WTC11 (cell line): ENCODE measurements at regions not wholly inside any gene's neighbourhood (a gene's known extent, or its start where the extent isn't known, plus 50 kb on each side); places are given as distances from the start of the nearest gene placed in this dataset.

Experiments
- ATAC-seq: fragments of 200-7000 bp; cut with Tn5 transposase; 2 replicates; pipeline ENCODE4 v1.10.0; 2021; ENCODE audit warnings: mild to moderate bottlenecking, moderate library complexity
- CTCF ChIA-PET: fragments of 300-600 bp; sonication (Branson Sonifier 250); formaldehyde crosslinking; loops from one replicate; lab custom pipeline; 2021; ENCODE audit warnings: antibody characterized with exemption; lab: Charles Lee
- POLR2A ChIA-PET: fragments of 350-600 bp; sonication (Branson Sonifier 250); formaldehyde crosslinking; loops from one replicate; lab custom pipeline; 2021; ENCODE audit warnings: antibody characterized with exemption; lab: Charles Lee
- DNase-seq: peaks from one replicate; pipeline ENCODE4 v3.0.0; 2021; ENCODE audit warnings: low spot score
- H3K27ac Mint-ChIP-seq: 2 replicates; pipeline ENCODE4 v1.8.0; 2021; ENCODE audit warnings: mixed read lengths
- H3K27me3 Mint-ChIP-seq: 2 replicates; pipeline ENCODE4 v1.8.0; 2021; ENCODE audit warnings: low read depth, mild to moderate bottlenecking, moderate library complexity, mixed read lengths
- H3K36me3 Mint-ChIP-seq: 2 replicates; pipeline ENCODE4 v1.8.0; 2021; ENCODE audit warnings: mixed read lengths
- H3K4me1 Mint-ChIP-seq: 2 replicates; pipeline ENCODE4 v1.8.0; 2022; ENCODE audit warnings: mixed read lengths
- H3K4me3 Mint-ChIP-seq: 2 replicates; pipeline ENCODE4 v1.8.0; 2021; ENCODE audit warnings: mild to moderate bottlenecking, moderate library complexity, mixed read lengths
- H3K9me3 Mint-ChIP-seq: 2 replicates; pipeline ENCODE4 v1.8.0; 2021; ENCODE audit warnings: mixed read lengths
- CBFB ChIP-seq: sonication (generic); formaldehyde crosslinking; IDR thresholded peaks from 2 replicates; pipeline ENCODE4 v1.8.1; 2022; ENCODE audit warnings: mild to moderate bottlenecking, low read depth, missing genetic modification reagents
- FOXP4 ChIP-seq: sonication (generic); formaldehyde crosslinking; IDR thresholded peaks from 2 replicates; pipeline ENCODE4 v1.8.0; 2022; ENCODE audit warnings: mild to moderate bottlenecking, missing genetic modification reagents
- HMGA2 ChIP-seq: fragments of 250-450 bp; sonication (Bioruptor Pico); IDR thresholded peaks from 2 replicates; pipeline ENCODE4 v1.4.0; 2021; ENCODE audit warnings: mild to moderate bottlenecking, moderate library complexity
- IRF2 ChIP-seq: sonication (generic); formaldehyde crosslinking; IDR thresholded peaks from 2 replicates; pipeline ENCODE4 v1.8.0; 2022; ENCODE audit warnings: low read depth, missing genetic modification reagents, borderline replicate concordance
- KAT7 ChIP-seq: sonication (generic); formaldehyde crosslinking; IDR thresholded peaks from 2 replicates; pipeline ENCODE4 v1.8.1; 2023; ENCODE audit warnings: missing genetic modification reagents, mild to moderate bottlenecking, borderline replicate concordance
- MLX ChIP-seq: sonication (generic); formaldehyde crosslinking; IDR thresholded peaks from 2 replicates; pipeline ENCODE4 v1.8.1; 2023; ENCODE audit warnings: mild to moderate bottlenecking, missing genetic modification reagents, moderate library complexity
- MXD4 ChIP-seq: fragments of 250-450 bp; sonication (Bioruptor Pico); IDR thresholded peaks from 2 replicates; pipeline ENCODE4 v1.8.0; 2021; ENCODE audit warnings: mild to moderate bottlenecking, moderate library complexity, borderline replicate concordance
- OVOL2 ChIP-seq: fragments of 250-450 bp; sonication (Bioruptor Pico); IDR thresholded peaks from 2 replicates; pipeline ENCODE4 v1.9.0; 2021; ENCODE audit warnings: mild to moderate bottlenecking, borderline replicate concordance
- SMAD4 ChIP-seq: sonication (generic); formaldehyde crosslinking; IDR thresholded peaks from 2 replicates; pipeline ENCODE4 v1.8.0; 2022; ENCODE audit warnings: mild to moderate bottlenecking, missing genetic modification reagents
- TEAD4 ChIP-seq: sonication (generic); formaldehyde crosslinking; IDR thresholded peaks from 2 replicates; pipeline ENCODE4 v1.8.0; 2022; ENCODE audit warnings: mild to moderate bottlenecking, missing genetic modification reagents
- ZBTB21 ChIP-seq: sonication (generic); formaldehyde crosslinking; IDR thresholded peaks from 2 replicates; pipeline ENCODE4 v1.8.1; 2023; ENCODE audit warnings: mild to moderate bottlenecking, missing genetic modification reagents, borderline replicate concordance
- ZNF121 ChIP-seq: sonication (generic); formaldehyde crosslinking; IDR thresholded peaks from 2 replicates; pipeline ENCODE4 v1.8.0; 2023; ENCODE audit warnings: missing genetic modification reagents
- ZNF281 ChIP-seq: sonication (generic); formaldehyde crosslinking; IDR thresholded peaks from 2 replicates; pipeline ENCODE4 v1.8.0; 2023; ENCODE audit warnings: mild to moderate bottlenecking, missing genetic modification reagents
- TF ChIP-seq, protein P1 (sequence below): fragments of 250-450 bp; sonication (Bioruptor Pico); IDR thresholded peaks from 2 replicates; pipeline ENCODE4 v2.1.2; 2022; ENCODE audit warnings: mild to moderate bottlenecking, moderate library complexity
- TF ChIP-seq, protein P2 (sequence below): sonication (generic); formaldehyde crosslinking; IDR thresholded peaks from 2 replicates; pipeline ENCODE4 v1.8.1; 2023; ENCODE audit warnings: mild to moderate bottlenecking, missing genetic modification reagents
- TF ChIP-seq, protein P3 (sequence below): sonication (generic); formaldehyde crosslinking; IDR thresholded peaks from 2 replicates; pipeline ENCODE4 v1.8.0; 2022; ENCODE audit warnings: mild to moderate bottlenecking, missing genetic modification reagents
- TF ChIP-seq, protein P4 (sequence below): sonication (generic); formaldehyde crosslinking; IDR thresholded peaks from 2 replicates; pipeline ENCODE4 v1.8.1; 2022; ENCODE audit warnings: mild to moderate bottlenecking, moderate library complexity, missing genetic modification reagents

- no peak for TF ChIP-seq FOXP4 (CRISPR knock-in tag)
Measured at GRCh38 chr5:58197875-58198274, 262.0 kb downstream of the PLK2 start (continued).

- no peaks in the 10 kb centered on the region for H3K27me3 Mint-ChIP-seq
- no peak for DNase-seq
- no peak for TF ChIP-seq CBFB (CRISPR knock-in tag)
- TF ChIP-seq, all 79 proteins: peak for 0
- peaks cover 7% of the 10 kb centered on the region; the same call in 1 of the 2 replicates for H3K9me3 Mint-ChIP-seq
- ATAC-seq, result no peak
- ChIA-PET CTCF (no interaction called here), POLR2A (no interaction called here)
- H3K4me3 Mint-ChIP-seq, result no peak overlapping the region
- H3K36me3 Mint-ChIP-seq, result no peaks in the 10 kb centered on the region
- no peak overlapping the region for H3K27ac Mint-ChIP-seq
- no peaks in the 10 kb centered on the region for H3K4me1 Mint-ChIP-seq
Measured at GRCh38 chr5:58191443-58191842, 268.4 kb downstream of the PLK2 start.

DNA sequence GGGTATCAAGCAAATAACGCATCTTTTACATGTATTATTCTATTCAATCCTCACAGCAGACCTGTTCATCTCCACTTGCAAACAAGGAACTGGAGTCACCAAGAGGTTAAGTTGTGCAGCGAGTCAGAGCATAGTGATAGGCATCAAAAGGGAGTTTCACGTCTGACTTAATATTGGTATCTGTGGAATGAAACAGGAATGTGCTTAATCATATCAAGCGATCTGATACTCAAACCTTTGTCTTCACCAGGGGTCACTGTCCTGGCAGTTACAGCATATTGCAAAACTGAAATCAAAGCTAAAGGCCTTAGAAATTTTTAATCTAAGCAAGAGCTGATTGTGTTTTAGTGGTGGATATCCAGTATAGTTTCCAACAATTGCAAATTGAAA lies 271.6 kb downstream of the PLK2 start:
- H3K27ac Mint-ChIP-seq, result no peak overlapping the region
- H3K27me3 Mint-ChIP-seq, result no peaks in the 10 kb centered on the region
- TF ChIP-seq TEAD4 (CRISPR knock-in tag), result no peak
- TF ChIP-seq ZBTB21 (CRISPR knock-in tag), result no peak
- TF ChIP-seq OVOL2 (CRISPR knock-in tag), result no peak
- no peak for TF ChIP-seq SMAD4 (CRISPR knock-in tag)
- TF ChIP-seq, all 79 proteins: peak for 0
- ChIA-PET POLR2A (no interaction called here), CTCF (no interaction called here)
- no peak overlapping the region for H3K4me3 Mint-ChIP-seq
- H3K4me1 Mint-ChIP-seq, result no peaks in the 10 kb centered on the region
- no peaks in the 10 kb centered on the region for H3K36me3 Mint-ChIP-seq
- DNase-seq, result no peak
- no peaks in the 10 kb centered on the region for H3K9me3 Mint-ChIP-seq
- ATAC-seq, result no peak

GRCh38 chr5:58187432-58188261 lies 272.2 kb downstream of the PLK2 start:
- ATAC-seq, result no peak
- no peaks in the 10 kb centered on the region for H3K27me3 Mint-ChIP-seq
- H3K4me3 Mint-ChIP-seq, result no peak overlapping the region
- ChIA-PET POLR2A (no interaction called here), CTCF (no interaction called here)
- no peaks in the 10 kb centered on the region for H3K36me3 Mint-ChIP-seq
- H3K4me1 Mint-ChIP-seq, result peaks cover 1% of the 10 kb centered on the region
- no peaks in the 10 kb centered on the region for H3K9me3 Mint-ChIP-seq
- DNase-seq, result no peak
- H3K27ac Mint-ChIP-seq, result no peak overlapping the region
- TF ChIP-seq, protein P1, sequence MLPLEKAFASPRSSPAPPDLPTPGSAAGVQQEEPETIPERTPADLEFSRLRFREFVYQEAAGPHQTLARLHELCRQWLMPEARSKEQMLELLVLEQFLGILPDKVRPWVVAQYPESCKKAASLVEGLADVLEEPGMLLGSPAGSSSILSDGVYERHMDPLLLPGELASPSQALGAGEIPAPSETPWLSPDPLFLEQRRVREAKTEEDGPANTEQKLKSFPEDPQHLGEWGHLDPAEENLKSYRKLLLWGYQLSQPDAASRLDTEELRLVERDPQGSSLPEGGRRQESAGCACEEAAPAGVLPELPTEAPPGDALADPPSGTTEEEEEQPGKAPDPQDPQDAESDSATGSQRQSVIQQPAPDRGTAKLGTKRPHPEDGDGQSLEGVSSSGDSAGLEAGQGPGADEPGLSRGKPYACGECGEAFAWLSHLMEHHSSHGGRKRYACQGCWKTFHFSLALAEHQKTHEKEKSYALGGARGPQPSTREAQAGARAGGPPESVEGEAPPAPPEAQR, result no peak
- no peak for TF ChIP-seq ZNF121 (CRISPR knock-in tag)
- no peak for TF ChIP-seq KAT7 (CRISPR knock-in tag)
- no peak for TF ChIP-seq ZNF281
- TF ChIP-seq IRF2 (CRISPR knock-in tag), result no peak
- no peak for TF ChIP-seq HMGA2 (CRISPR knock-in tag)
- TF ChIP-seq, protein P2, sequence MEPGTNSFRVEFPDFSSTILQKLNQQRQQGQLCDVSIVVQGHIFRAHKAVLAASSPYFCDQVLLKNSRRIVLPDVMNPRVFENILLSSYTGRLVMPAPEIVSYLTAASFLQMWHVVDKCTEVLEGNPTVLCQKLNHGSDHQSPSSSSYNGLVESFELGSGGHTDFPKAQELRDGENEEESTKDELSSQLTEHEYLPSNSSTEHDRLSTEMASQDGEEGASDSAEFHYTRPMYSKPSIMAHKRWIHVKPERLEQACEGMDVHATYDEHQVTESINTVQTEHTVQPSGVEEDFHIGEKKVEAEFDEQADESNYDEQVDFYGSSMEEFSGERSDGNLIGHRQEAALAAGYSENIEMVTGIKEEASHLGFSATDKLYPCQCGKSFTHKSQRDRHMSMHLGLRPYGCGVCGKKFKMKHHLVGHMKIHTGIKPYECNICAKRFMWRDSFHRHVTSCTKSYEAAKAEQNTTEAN (CRISPR knock-in tag), result no peak
- no peak for TF ChIP-seq FOXP4 (CRISPR knock-in tag)
- TF ChIP-seq, protein P3, sequence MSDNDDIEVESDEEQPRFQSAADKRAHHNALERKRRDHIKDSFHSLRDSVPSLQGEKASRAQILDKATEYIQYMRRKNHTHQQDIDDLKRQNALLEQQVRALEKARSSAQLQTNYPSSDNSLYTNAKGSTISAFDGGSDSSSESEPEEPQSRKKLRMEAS (CRISPR knock-in tag), result no peak
- TF ChIP-seq, protein P4, sequence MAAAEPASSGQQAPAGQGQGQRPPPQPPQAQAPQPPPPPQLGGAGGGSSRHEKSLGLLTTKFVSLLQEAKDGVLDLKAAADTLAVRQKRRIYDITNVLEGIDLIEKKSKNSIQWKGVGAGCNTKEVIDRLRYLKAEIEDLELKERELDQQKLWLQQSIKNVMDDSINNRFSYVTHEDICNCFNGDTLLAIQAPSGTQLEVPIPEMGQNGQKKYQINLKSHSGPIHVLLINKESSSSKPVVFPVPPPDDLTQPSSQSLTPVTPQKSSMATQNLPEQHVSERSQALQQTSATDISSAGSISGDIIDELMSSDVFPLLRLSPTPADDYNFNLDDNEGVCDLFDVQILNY, result no peak
- TF ChIP-seq MXD4 (CRISPR knock-in tag), result no peak
- TF ChIP-seq MLX, result no peak
